A673 (cell line): ENCODE measurements at regions not wholly inside any gene's neighbourhood (a gene's known extent, or its start where the extent isn't known, plus 50 kb on each side); places are given as distances from the start of the nearest gene placed in this dataset.
"Not testable (repeated sequence)": the region's sequence is repeated elsewhere in the genome, so short reads cannot be mapped to it uniquely, and the experiment has no call there.

Experiments
- BruUV-seq: library from RNA; stranded (reverse); fragments of 400-500 nt; replicated peaks from 2 replicates; lab custom pipeline; 2021; lab: Mats Ljungman, UMichigan
- CTCF ChIA-PET: fragments of 300-600 bp; sonication (Branson Sonifier 250); formaldehyde crosslinking; loops from one replicate; lab custom pipeline; 2022; ENCODE audit warnings: antibody characterized with exemption; lab: Charles Lee
- POLR2A ChIA-PET: fragments of 300-600 bp; sonication (Branson Sonifier 250); formaldehyde crosslinking; loops from one replicate; lab custom pipeline; 2022; ENCODE audit warnings: antibody characterized with exemption; ENCODE audit not compliant: low non-redundant PET; lab: Charles Lee
- DNase-seq: peaks from one replicate; pipeline ENCODE4 v3.0.0-alpha.2; 2015; ENCODE audit warnings: low spot score
- H3K27ac ChIP-seq: fragments of 200-600 bp; sonication (generic); 2 replicates; pipeline ENCODE4 v1.5.1; 2016; ENCODE audit warnings: mixed run types, low read depth, mild to moderate bottlenecking, mixed read lengths, antibody characterized with exemption, low read length; ENCODE audit not compliant: poor library complexity, severe bottlenecking
- H3K27me3 ChIP-seq: fragments of 200-600 bp; sonication (generic); replicated peaks from 2 replicates; pipeline ENCODE4 v1.6.1; 2017; ENCODE audit warnings: mixed run types, low read depth, mild to moderate bottlenecking, mixed read lengths, antibody characterized with exemption, low read length; ENCODE audit not compliant: insufficient read depth, poor library complexity
- H3K36me3 ChIP-seq: fragments of 200-600 bp; sonication (generic); 2 replicates; pipeline ENCODE4 v1.6.1; 2016; ENCODE audit warnings: mixed run types, mild to moderate bottlenecking, mixed read lengths, antibody characterized with exemption, low read length; ENCODE audit not compliant: insufficient read depth, poor library complexity, severe bottlenecking
- H3K4me1 ChIP-seq: fragments of 200-600 bp; sonication (generic); 2 replicates; pipeline ENCODE4 v1.6.1; 2017; ENCODE audit warnings: mixed run types, mild to moderate bottlenecking, mixed read lengths, antibody characterized with exemption, low read length; ENCODE audit not compliant: insufficient read depth, poor library complexity, severe bottlenecking
- H3K4me3 ChIP-seq: fragments of 200-600 bp; sonication (generic); 2 replicates; pipeline ENCODE4 v1.5.1; 2016; ENCODE audit warnings: low read depth, mixed run types, mild to moderate bottlenecking, mixed read lengths, low read length; ENCODE audit not compliant: poor library complexity, severe bottlenecking
- H3K9me3 ChIP-seq: fragments of 200-600 bp; sonication (generic); 2 replicates; pipeline ENCODE4 v1.6.1; 2016; ENCODE audit warnings: mixed run types, low read depth, mild to moderate bottlenecking, mixed read lengths, antibody characterized with exemption, low read length; ENCODE audit not compliant: poor library complexity, severe bottlenecking
- CTCF ChIP-seq: fragments of 300-800, 200-600 bp; sonication (generic); conservative IDR thresholded peaks from 2 replicates; pipeline ENCODE4 v1.5.1; 2017; ENCODE audit warnings: low read depth, mild to moderate bottlenecking, antibody characterized with exemption, low read length, moderate library complexity, mixed read lengths
- EZH2 ChIP-seq: fragments of 200-600 bp; sonication (generic); IDR thresholded peaks from 2 replicates; pipeline ENCODE4 v1.6.1; 2017; ENCODE audit warnings: borderline replicate concordance, low read depth, mild to moderate bottlenecking, mixed read lengths, antibody characterized with exemption, low read length; ENCODE audit not compliant: poor library complexity, severe bottlenecking
- intact Hi-C: fragments of 100-400 bp; cut with micrococcal nuclease; formaldehyde crosslinking; loops from one replicate; pipeline ENCODE4 v1.10.0; 2022; ENCODE audit not compliant: unreplicated experiment

- H3K9me3 ChIP-seq = no peaks in the 10 kb centered on the region
- no TSS peak for BruUV-seq
- POLR2A ChIA-PET = no interaction called here
- no peaks in the 10 kb centered on the region for H3K27me3 ChIP-seq
- no peaks in the 10 kb centered on the region for H3K36me3 ChIP-seq
- TF ChIP-seq CTCF (no peak), EZH2 (no peak)
- no peak overlapping the region for H3K27ac ChIP-seq
- CTCF ChIA-PET = no interaction called here
- H3K4me3 ChIP-seq = no peak overlapping the region
- intact Hi-C loops = no loop called here
- H3K4me1 ChIP-seq = no peaks in the 10 kb centered on the region
- DNase-seq = no peak
These were observed 290.5 kb upstream of the MEF2C start for GRCh38 chr5:89173528-89173927.

GRCh38 chr5:89168766-89169165 lies 285.8 kb upstream of the MEF2C start:
- ChIA-PET CTCF (no interaction called here), POLR2A (no interaction called here)
- no TSS peak for BruUV-seq
- no peaks in the 10 kb centered on the region for H3K9me3 ChIP-seq
- H3K4me3 ChIP-seq = no peak overlapping the region
- no peaks in the 10 kb centered on the region for H3K4me1 ChIP-seq
- no peak for DNase-seq
- no peaks in the 10 kb centered on the region for H3K36me3 ChIP-seq
- TF ChIP-seq CTCF (no peak), EZH2 (no peak)
- no peak overlapping the region for H3K27ac ChIP-seq
- no peaks in the 10 kb centered on the region for H3K27me3 ChIP-seq
- intact Hi-C loops = no loop called here

- BruUV-seq, CTCF ChIA-PET, H3K4me1 ChIP-seq, DNase-seq, H3K4me3 ChIP-seq, intact Hi-C loops, H3K27me3 ChIP-seq, H3K9me3 ChIP-seq, H3K27ac ChIP-seq, H3K36me3 ChIP-seq, POLR2A ChIA-PET: not testable (repeated sequence)
These were observed 281.7 kb upstream of the MEF2C start for GRCh38 chr5:89164703-89165102.

- Histone ChIP-seq H3K27ac (no peak overlapping the region), H3K9me3 (no peaks in the 10 kb centered on the region), H3K27me3 (no peaks in the 10 kb centered on the region), H3K4me1 (no peaks in the 10 kb centered on the region), H3K4me3 (no peak overlapping the region), H3K36me3 (no peaks in the 10 kb centered on the region)
- no TSS peak for BruUV-seq
- ChIA-PET POLR2A (no interaction called here), CTCF (no interaction called here)
- TF ChIP-seq CTCF (no peak), EZH2 (no peak)
- intact Hi-C loops = no loop called here
- no peak for DNase-seq
These were observed 273.2 kb upstream of the MEF2C start for GRCh38 chr5:89156226-89156625.
